Vagina (tissue), 2 donors: ENCODE measurements at regions not wholly inside any gene's neighbourhood (a gene's known extent, or its start where the extent isn't known, plus 50 kb on each side); places are given as distances from the start of the nearest gene placed in this dataset.

Source experiments
- DNase-seq, 2 donors: peaks; one replicate each; pipeline ENCODE4 v3.0.0-alpha.2; 2017; ENCODE audit errors: extremely low spot score in 2 of 2
- H3K27ac ChIP-seq: fragments of 200-600 bp; sonication (generic); one replicate; pipeline ENCODE4 v1.5.1; 2019
- H3K27me3 ChIP-seq: fragments of 200-600 bp; sonication (generic); one replicate; pipeline ENCODE4 v1.5.1; 2019
- H3K36me3 ChIP-seq, 2 donors: fragments of 200-600 bp; sonication (generic); one replicate each; pipeline ENCODE4 v1.5.1; 2017 to 2019
- H3K4me1 ChIP-seq: fragments of 200-600 bp; sonication (generic); one replicate; pipeline ENCODE4 v1.5.1; 2019
- H3K4me3 ChIP-seq, 2 donors: fragments of 200-600 bp; sonication (generic); 1 replicate in 1 of 2; 2 replicates in 1 of 2; pipeline ENCODE4 v1.5.1; 2016 to 2019
- H3K9me3 ChIP-seq: fragments of 200-600 bp; sonication (generic); one replicate; pipeline ENCODE4 v1.5.1; 2019
- CTCF ChIP-seq, 3 experiments: fragments of 450-650 bp in 2 of 3; fragments of 200-600 bp in 1 of 3; sonication (generic) in 1 of 3; IDR thresholded peaks; one replicate each; pipeline ENCODE4 v1.5.1; 2017 to 2019; ENCODE audit warnings: antibody characterized with exemption in 3 of 3, mild to moderate bottlenecking in 2 of 3, moderate library complexity in 2 of 3
- POLR2A ChIP-seq, 2 donors: fragments of 450-650 bp; IDR thresholded peaks; one replicate each; pipeline ENCODE4 v1.6.1; 2017; ENCODE audit warnings: antibody characterized with exemption in 2 of 2, mild to moderate bottlenecking in 2 of 2, moderate library complexity in 2 of 2
- POLR2AphosphoS5 ChIP-seq, 2 donors: sonication (generic); formaldehyde crosslinking; IDR thresholded peaks; one replicate each; pipeline ENCODE4 v1.9.0; 2017; ENCODE audit warnings: antibody characterized with exemption in 2 of 2, mild to moderate bottlenecking in 2 of 2, low read depth in 1 of 2; ENCODE audit not compliant: insufficient read depth in 1 of 2
- intact Hi-C: fragments of 100-400 bp; cut with DNase I; formaldehyde crosslinking; loops from one replicate; pipeline ENCODE4 v1.15.1; 2023

GRCh38 chr1:201771466-201771865 is 57.5 kb upstream of the IPO9 start:
- H3K9me3 ChIP-seq, result no peaks in the 10 kb centered on the region
- no peak overlapping the region for H3K4me3 ChIP-seq
- DNase-seq, result no peak
- H3K36me3 ChIP-seq, result no peaks in the 10 kb centered on the region
- TF ChIP-seq CTCF (IDR thresholded peaks at IDR 0.05), result no peak
- no peak for TF ChIP-seq POLR2AphosphoS5 (IDR thresholded peaks at IDR 0.05; ENCODE audit: insufficient read depth in 1 of 2, low read depth in 1 of 2)
- TF ChIP-seq POLR2A (IDR thresholded peaks at IDR 0.05), result no peak
- H3K27ac ChIP-seq, result no peak overlapping the region
- H3K27me3 ChIP-seq, result no peaks in the 10 kb centered on the region
- intact Hi-C loops, result no loop called here
- H3K4me1 ChIP-seq, result peaks cover 24% of the 10 kb centered on the region

- TF ChIP-seq POLR2AphosphoS5 (IDR thresholded peaks at IDR 0.05; ENCODE audit: insufficient read depth in 1 of 2, low read depth in 1 of 2), result no peak
Measured at GRCh38 chr1:201772178-201772577, 56.8 kb upstream of the IPO9 start.

GRCh38 chr1:201773764-201774163 is 55.2 kb upstream of the IPO9 start:
- DNase-seq, result no peak
- H3K4me1 ChIP-seq, result peaks cover 32% of the 10 kb centered on the region
- H3K27ac ChIP-seq, result no peak overlapping the region
- intact Hi-C loops, result no loop called here
- H3K9me3 ChIP-seq, result no peaks in the 10 kb centered on the region
- H3K36me3 ChIP-seq, result no peaks in the 10 kb centered on the region
- TF ChIP-seq POLR2AphosphoS5 (IDR thresholded peaks at IDR 0.05; ENCODE audit: insufficient read depth in 1 of 2, low read depth in 1 of 2), result no peak
- TF ChIP-seq POLR2A (IDR thresholded peaks at IDR 0.05), result no peak
- TF ChIP-seq CTCF (IDR thresholded peaks at IDR 0.05), result no peak
- no peaks in the 10 kb centered on the region for H3K27me3 ChIP-seq
- H3K4me3 ChIP-seq, result no peak overlapping the region

More at GRCh38 chr1:201772178-201772577, 56.8 kb upstream of the IPO9 start:
- Histone ChIP-seq H3K4me3 (no peak overlapping the region), H3K9me3 (no peaks in the 10 kb centered on the region), H3K27me3 (no peaks in the 10 kb centered on the region), H3K27ac (no peak overlapping the region), H3K4me1 (peaks cover 21% of the 10 kb centered on the region), H3K36me3 (no peaks in the 10 kb centered on the region)
- intact Hi-C loops, result no loop called here
- no peak for DNase-seq

GRCh38 chr1:201774224-201774982 is 54.6 kb upstream of the IPO9 start:
- no peaks in the 10 kb centered on the region for H3K9me3 ChIP-seq
- no peak for TF ChIP-seq POLR2A (IDR thresholded peaks at IDR 0.05)
- no peak for TF ChIP-seq CTCF (IDR thresholded peaks at IDR 0.05)
- TF ChIP-seq POLR2AphosphoS5 (IDR thresholded peaks at IDR 0.05; ENCODE audit: insufficient read depth in 1 of 2, low read depth in 1 of 2), result no peak
- DNase-seq, result no peak
- H3K27ac ChIP-seq, result no peak overlapping the region
- H3K4me3 ChIP-seq, result no peak overlapping the region
- H3K4me1 ChIP-seq, result peaks cover 32% of the 10 kb centered on the region
- H3K27me3 ChIP-seq, result no peaks in the 10 kb centered on the region
- H3K36me3 ChIP-seq, result no peaks in the 10 kb centered on the region
- intact Hi-C loops, result no loop called here

GRCh38 chr1:201774983-201775344 is 54.0 kb upstream of the IPO9 start:
- no peaks in the 10 kb centered on the region for H3K36me3 ChIP-seq
- intact Hi-C loops, result no loop called here

More at GRCh38 chr1:201774983-201775344, 54.0 kb upstream of the IPO9 start:
- H3K27me3 ChIP-seq, result no peaks in the 10 kb centered on the region
- H3K4me3 ChIP-seq, result no peak overlapping the region
- no peaks in the 10 kb centered on the region for H3K9me3 ChIP-seq
- H3K4me1 ChIP-seq, result peaks cover 32% of the 10 kb centered on the region
- no peak overlapping the region for H3K27ac ChIP-seq
- TF ChIP-seq CTCF (IDR thresholded peaks at IDR 0.05) (no peak), POLR2AphosphoS5 (IDR thresholded peaks at IDR 0.05; ENCODE audit: insufficient read depth in 1 of 2, low read depth in 1 of 2) (no peak), POLR2A (IDR thresholded peaks at IDR 0.05) (no peak)
- DNase-seq, result no peak
